ENCODE measurements at regions not wholly inside any gene's neighbourhood (a gene's known extent, or its start where the extent isn't known, plus 50 kb on each side); places are given as distances from the start of the nearest gene placed in this dataset.
"Not testable (repeated sequence)": the region's sequence is repeated elsewhere in the genome, so short reads cannot be mapped to it uniquely, and the experiment has no call there.

GRCh38 chr16:22678311-22678710, 135.7 kb upstream of the HS3ST2 start:
- DNase-seq (ENCODE audit: low read depth in 2 of 2): no peak

DNA sequence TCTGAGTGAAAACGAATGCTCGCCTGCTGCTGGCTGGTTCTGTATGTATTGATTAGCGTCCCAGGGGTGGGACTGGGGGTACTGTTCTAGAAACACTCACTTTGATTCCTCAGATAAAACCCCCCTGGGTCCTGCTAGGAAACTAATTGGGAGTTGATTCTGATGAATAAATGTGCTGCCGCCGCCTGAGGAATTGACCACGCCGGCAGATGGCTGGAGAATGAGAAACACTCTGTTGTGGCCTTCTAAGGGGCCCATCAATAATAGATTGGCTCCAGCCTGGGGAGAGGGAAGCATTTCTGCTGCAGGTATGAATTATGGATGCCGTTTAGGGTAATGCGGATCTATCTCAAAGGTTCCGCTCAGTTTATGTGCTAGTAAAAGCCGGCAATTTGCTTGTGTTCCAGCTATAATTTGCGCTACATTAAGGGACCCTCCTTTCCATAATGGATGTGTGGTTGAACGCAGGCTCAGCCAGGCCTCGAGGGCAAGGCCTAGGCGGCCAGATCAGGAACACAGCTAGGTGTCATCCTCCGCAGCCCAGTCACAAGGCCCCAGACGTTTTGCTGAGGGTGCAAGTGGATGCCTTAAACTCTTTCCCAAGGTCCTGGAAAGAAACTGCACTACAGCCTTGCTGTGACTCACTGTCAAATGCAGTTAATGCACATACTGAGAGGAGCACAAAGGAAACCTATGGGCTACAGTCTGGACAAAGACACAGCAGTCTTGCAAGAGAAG, 132.2 kb upstream of the HS3ST2 start:
- no peak for DNase-seq (ENCODE audit: low read depth in 2 of 2)

DNA sequence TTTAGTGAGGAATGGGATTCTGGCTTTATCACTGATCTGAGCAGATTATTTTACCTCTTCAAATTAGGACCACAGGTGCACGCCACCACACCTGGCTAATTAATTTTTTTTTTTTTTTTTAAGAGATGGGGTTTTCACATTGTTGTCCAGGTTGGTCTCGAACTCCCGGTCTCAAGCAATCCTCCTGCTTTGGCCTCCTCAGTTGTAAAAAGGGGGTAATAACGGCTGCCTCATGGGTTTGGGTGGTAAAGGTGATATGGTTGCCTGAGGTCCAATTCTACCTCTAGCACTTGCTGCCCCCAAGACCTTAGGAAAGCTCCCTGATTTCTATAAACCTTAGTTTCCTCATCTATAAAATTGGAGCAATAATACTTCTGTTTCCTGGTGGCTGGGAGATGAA, 130.7 kb upstream of the HS3ST2 start:
- no peak for DNase-seq (ENCODE audit: low read depth in 2 of 2)

- no peak for DNase-seq (ENCODE audit: low read depth in 2 of 2)
Measured at GRCh38 chr16:22683730-22684573, 130.0 kb upstream of the HS3ST2 start.

DNA sequence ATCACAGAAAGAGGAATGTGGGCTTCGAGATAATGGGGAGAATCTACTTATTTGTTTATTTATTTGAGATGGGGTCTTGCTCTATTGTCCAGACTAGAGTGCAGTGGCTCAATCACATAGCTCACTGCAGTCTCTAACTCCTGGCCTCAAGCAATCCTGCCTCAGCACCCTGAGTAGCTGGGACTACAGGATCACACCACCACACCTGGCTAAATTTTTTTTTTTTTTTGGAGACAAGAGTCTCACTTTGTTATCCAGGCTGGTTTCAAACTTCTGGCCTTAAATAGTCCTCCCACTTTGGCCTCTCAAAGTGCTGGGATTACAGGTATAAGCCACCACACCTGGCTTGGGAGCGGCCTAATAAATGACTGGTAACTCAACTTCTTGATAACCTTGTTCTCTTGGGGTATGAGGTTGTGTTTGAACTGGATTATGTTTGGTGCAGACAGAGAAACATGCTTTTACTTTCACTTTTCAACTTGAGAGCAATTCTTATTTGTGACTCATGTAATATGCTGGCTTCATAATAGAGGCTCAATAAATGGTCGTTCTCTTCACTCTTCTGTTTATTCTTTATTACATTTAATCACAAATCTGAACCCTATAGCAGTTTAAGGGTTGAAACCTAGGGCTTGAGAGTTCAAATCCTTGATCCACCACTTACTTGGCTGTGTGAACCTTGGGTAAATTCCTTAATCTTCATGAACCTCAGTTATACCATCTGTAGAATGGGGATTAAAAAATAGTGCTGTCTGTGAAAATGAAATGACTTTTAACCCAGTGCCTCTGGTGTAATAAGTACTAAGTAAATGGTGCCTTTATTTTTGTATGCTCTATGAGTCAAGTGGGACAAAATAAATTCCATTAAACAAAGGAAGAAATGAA, 129.1 kb upstream of the HS3ST2 start:
- DNase-seq (ENCODE audit: low read depth in 2 of 2): no peak

- DNase-seq (ENCODE audit: low read depth in 2 of 2): no peak
Measured at GRCh38 chr16:22685459-22685830, 128.5 kb upstream of the HS3ST2 start.

- no peak for DNase-seq (ENCODE audit: low read depth in 2 of 2)
Measured at GRCh38 chr16:22687031-22687530, 126.9 kb upstream of the HS3ST2 start.

GRCh38 chr16:22688463-22688862, 125.5 kb upstream of the HS3ST2 start:
- DNase-seq (ENCODE audit: low read depth in 2 of 2): no peak

GRCh38 chr16:22688930-22689329, 125.0 kb upstream of the HS3ST2 start:
- no peak for DNase-seq (ENCODE audit: low read depth in 2 of 2)

DNA sequence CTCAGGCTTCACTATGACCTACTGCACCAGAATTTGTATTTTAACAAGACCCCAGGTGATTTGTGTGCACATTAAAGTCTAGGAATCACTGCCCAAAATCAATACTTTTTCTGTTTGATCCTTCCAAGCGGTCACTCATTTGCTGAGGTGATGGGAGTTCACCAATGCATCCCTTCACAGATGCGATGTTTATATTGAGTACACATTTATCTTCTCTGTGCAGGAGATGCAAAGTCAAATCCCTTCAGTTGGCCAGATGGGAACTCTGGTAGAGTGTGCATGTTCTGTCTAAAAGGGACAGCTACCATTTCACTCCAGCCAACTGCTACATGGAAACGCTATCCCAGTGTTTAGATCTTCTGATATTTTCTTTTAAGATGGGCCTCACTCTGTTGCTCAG, 122.6 kb upstream of the HS3ST2 start:
- DNase-seq (ENCODE audit: low read depth in 2 of 2): no peak

DNA sequence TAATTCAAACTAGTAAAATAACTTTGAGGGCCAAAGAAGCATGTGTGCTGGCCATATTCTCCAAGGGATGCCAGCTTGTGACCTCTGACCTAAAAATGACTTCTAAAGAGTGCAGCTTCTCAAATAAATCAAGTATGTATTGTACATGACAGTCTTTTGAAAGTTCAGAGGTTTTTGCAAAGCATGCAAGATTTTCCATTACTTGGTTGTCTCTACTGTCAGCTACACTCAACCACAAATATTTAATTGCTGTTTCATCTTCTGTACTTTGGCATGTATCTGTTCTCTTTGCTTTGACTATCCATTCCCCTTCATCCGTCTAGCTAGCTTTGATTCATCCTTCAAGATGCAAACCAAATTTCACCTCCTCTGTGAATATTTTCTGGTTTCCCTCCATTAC, 121.9 kb upstream of the HS3ST2 start:
- DNase-seq (ENCODE audit: low read depth in 2 of 2): no peak

- DNase-seq (ENCODE audit: low read depth in 2 of 2): no peak
Measured at GRCh38 chr16:22692916-22693637, 120.9 kb upstream of the HS3ST2 start.

DNA sequence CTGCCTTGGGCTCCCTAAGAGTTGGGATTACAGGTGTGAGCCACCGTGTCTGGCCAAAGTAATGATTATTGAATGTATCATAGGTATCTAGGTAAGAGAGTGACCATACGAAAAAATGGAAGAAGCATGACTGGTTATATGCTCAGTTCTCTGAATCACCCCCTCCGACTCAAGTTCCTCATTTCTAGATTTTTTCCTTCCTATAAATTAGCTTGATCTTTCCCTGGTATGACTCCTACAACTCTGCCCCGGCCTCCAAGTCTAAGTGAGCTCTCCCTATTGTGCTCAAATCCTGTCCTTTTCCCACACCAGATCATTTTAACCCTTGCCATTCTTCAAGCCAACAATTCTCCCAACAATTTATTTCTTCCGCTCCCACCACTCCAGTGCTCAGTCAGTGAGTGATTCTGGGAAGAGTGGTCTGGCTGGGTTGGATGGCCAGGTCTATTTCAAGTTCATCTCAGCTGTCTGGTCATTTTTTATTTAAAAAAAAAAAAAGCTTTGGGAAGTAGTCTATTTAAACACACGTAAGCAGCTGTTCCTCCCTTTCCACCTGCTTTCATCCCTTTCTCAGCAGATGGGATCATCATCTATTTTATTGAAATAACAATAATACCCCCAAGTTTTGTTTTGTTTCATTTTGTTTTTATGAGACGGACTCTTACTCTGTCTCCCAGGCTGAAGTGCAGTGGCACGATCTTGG, 120.2 kb upstream of the HS3ST2 start:
- DNase-seq (ENCODE audit: low read depth in 2 of 2): no peak

- peak; percentile 39 for DNase-seq (ENCODE audit: low read depth in 2 of 2)
Measured at GRCh38 chr16:22694887-22695382, 119.0 kb upstream of the HS3ST2 start.

- not testable (repeated sequence) for DNase-seq (ENCODE audit: low read depth in 2 of 2)
Measured at GRCh38 chr16:22695773-22696172, 118.2 kb upstream of the HS3ST2 start.

DNA sequence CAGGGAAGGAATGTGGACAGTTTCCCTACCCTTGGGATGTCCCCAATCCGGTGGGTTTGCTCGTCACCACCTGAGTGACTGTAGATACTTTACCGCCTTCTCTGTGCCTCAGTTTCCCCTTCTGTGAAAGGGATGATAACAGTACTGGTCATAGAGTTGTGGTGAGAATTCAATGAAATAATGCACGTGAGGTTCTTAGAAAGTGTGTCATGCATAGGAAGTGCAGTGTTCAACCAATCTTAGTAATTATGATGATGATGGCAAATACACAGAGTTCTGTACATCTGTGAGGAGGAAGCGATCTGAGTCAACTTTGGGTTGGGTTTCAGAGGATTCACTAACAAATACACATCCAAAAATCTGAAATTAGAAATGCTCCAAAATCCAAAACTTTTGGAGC, 114.6 kb upstream of the HS3ST2 start:
- no peak for DNase-seq (ENCODE audit: low read depth in 2 of 2)

- no peak for DNase-seq (ENCODE audit: low read depth in 2 of 2)
Measured at GRCh38 chr16:22705799-22706198, 108.2 kb upstream of the HS3ST2 start.

DNA sequence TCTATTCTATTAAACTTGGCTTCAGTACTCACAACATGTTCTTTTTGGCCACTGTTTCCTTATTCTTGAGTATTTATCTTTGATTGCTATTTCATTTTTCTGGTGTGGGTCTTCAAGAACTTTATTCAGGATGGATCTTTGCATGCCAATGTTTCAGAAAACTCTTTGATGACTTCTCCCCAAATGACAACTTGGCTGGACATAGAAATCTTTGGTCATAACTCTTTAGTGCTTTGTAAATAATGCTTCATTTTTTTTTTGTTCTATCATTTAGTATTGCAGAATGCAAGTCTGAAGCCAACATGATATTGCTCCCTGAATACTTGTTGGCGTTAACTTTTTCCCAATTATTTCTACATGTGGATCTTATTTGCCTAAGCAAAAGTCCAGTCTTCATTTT, 103.6 kb upstream of the HS3ST2 start:
- no peak for DNase-seq (ENCODE audit: low read depth in 2 of 2)

GRCh38 chr16:22711847-22712246, 102.1 kb upstream of the HS3ST2 start:
- DNase-seq (ENCODE audit: low read depth in 2 of 2): no peak

GRCh38 chr16:22712471-22712870, 101.5 kb upstream of the HS3ST2 start:
- DNase-seq (ENCODE audit: low read depth in 2 of 2): no peak

GRCh38 chr16:22718598-22718997, 95.4 kb upstream of the HS3ST2 start:
- DNase-seq (ENCODE audit: low read depth in 2 of 2): not testable (repeated sequence)
